ENCODE measurements at regions not wholly inside any gene's neighbourhood (a gene's known extent, or its start where the extent isn't known, plus 50 kb on each side); places are given as distances from the start of the nearest gene placed in this dataset.
"Not testable (repeated sequence)": the region's sequence is repeated elsewhere in the genome, so short reads cannot be mapped to it uniquely, and the experiment has no call there.

DNA sequence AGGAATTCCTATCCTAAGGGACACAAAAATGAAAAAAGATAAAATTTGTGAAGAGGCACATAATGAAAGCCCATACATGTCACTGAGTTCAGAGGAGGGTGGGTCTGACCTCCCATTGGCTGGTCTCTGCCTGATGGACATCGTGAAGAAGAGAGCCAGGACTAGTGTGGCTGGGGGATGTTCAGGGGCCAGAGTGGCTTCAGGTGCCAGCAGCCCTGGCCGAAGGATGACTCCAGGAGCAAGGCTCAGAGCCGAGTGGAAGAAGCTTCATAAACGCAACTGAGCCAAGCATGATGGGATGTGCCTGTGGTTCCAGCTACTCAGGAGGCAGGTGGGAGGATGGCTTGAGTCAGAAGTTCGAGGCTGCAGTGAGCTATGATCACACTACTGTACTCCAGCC, 56.9 kb upstream of the ATP5PO start:
- DNase-seq (ENCODE audit: low spot score) = peak; percentile 29

DNA sequence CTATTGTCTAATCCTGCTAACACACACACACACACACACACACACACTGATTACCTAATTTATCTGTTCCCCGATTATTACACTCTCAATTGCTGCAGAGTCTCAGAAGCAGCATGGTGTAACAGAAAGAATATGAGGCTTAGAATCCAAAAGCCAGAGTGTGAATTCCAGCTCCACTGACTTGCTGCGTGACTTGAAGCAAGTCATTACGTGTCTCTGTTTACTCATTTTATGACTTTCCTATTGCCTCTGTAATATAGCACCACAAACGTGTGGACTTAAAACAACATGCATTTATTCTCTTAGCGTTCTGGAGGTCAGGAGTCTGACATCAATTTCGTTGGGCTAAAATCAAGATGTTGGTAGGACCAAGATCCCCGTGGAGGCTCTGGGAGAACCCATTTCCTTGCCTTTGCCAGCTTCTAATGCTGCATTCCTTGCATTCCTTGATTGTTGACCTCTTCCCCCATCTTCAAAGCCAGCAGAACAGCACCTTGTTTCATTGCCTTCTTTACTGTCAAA, 55.9 kb upstream of the ATP5PO start:
- DNase-seq (ENCODE audit: low spot score) = peak; percentile 41

GRCh38 chr21:33969581-33969980, 54.0 kb upstream of the ATP5PO start:
- DNase-seq (ENCODE audit: low spot score) = peak; percentile 11

GRCh38 chr21:33968995-33969348, 53.4 kb upstream of the ATP5PO start:
- no peak for DNase-seq (ENCODE audit: low spot score)

DNA sequence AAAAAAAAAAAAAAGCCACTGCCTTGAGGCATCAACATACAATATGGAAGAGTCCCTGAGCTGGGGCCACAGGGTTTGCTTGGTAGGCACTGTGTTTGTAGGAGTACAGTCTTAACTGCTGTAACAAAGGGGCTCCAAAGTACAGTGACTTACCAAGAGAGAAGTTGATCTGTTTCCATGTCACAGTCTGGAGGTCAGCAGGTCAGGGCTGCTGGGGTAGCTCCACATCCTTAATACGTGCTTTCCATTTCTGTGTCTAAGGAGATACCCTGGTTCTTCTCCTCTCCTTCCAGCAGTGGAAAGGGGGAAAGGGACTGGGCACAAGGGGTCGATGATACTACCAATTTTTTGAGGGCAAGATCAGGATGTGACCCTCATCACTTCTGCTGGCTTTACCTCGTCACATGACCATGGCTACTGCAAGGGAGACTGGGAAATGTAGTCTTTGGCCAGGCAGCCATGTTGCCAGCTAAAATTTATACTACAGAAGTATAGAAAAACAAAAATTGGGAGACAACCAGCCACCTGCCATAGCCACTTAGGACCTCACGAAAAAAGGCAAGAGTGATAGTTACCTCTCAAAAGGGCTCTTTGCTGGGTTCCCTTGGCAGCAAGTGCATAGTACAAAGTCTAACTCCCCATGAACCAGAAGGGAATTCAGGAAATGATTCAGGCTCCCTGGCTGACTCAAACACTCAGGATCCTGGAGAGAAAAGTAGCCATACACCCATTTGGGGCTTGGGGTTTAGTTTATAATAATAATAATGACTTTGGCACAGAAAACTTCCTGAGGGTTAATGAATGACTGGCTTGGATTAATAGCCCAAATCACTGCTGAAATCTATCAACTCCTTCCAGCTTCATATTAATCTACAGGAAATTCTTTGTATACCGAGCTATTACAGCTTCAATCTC, 52.7 kb upstream of the ATP5PO start:
- no peak for DNase-seq (ENCODE audit: low spot score)

DNA sequence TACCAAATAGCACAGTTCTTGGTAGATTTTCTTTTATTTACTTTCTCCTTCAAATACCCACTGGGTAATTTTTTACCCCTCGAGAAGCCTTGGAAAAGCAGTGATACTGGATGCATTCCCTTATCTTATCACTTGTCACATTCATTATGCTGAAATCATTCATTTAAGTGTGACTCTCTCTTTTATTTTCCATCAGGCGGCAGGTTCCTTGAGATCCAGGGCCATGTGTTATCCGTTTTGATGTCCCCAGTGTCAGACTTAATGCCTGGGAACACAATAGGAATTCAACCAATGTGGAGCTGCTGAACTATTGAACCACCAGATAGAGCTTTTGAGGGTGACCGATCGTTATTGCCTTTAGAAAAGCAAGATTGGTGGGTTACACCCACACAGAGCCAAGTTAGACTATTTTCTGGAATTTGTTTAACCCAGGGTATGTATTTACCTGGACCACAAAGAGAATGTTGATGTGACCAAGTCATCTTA, 51.5 kb upstream of the ATP5PO start:
- DNase-seq (ENCODE audit: low spot score) = no peak

- DNase-seq (ENCODE audit: low spot score) = no peak
Observed at GRCh38 chr21:33966324-33966949, 50.8 kb upstream of the ATP5PO start.

- DNase-seq (ENCODE audit: low spot score) = not testable (repeated sequence)
Observed at GRCh38 chr21:33965662-33966061, 50.1 kb upstream of the ATP5PO start.

Measured in ecto neural progenitor cell (in vitro differentiated cells).